ENCODE measurements at regions not wholly inside any gene's neighbourhood (a gene's known extent, or its start where the extent isn't known, plus 50 kb on each side); places are given as distances from the start of the nearest gene placed in this dataset.

DNA sequence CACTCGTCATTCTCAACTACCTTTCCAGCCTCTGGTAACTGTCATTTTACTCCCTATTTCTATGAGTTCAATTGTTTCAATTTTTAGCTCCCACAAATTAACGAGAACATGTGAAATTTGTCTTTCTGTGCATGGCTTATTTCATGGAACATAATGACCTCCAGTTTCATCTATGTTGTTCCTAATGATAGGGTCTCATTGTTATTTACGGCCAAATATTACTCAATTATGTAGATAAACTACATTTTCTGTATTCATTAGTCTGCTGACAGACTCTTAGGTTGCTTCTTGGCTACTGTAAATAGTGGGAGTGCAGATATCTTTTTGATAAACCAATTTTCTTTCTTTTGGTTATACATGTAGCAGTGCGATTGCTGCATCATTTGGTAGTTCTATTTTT, 374.9 kb upstream of the ROBO1 start:
- no peak for TF ChIP-seq POLR2A (IDR thresholded peaks at IDR 0.05; ENCODE audit: low read depth, low read length)
- no peak for TF ChIP-seq TAF1 (IDR thresholded peaks at IDR 0.05; ENCODE audit: borderline replicate concordance, low read depth, low read length)
- no peak for TF ChIP-seq POLR2AphosphoS5 (IDR thresholded peaks at IDR 0.05; ENCODE audit: low read depth, low read length)
